Lower lobe of right lung (tissue), 2 donors: ENCODE measurements at regions not wholly inside any gene's neighbourhood (a gene's known extent, or its start where the extent isn't known, plus 50 kb on each side); places are given as distances from the start of the nearest gene placed in this dataset.
"Not testable (repeated sequence)": the region's sequence is repeated elsewhere in the genome, so short reads cannot be mapped to it uniquely, and the experiment has no call there.

Experiments
- ATAC-seq, 2 donors: fragments of 200-7000 bp; cut with Tn5 transposase; one replicate each; pipeline ENCODE4 v1.9.1; 2020 to 2022; ENCODE audit warnings: mild to moderate bottlenecking in 2 of 2, moderate library complexity in 2 of 2
- DNase-seq: peaks from one replicate; pipeline ENCODE4 v3.0.0-alpha.2; 2020
- H3K27ac ChIP-seq: fragments of 200-600 bp; one replicate; pipeline ENCODE4 v1.8.0; 2022
- H3K27me3 ChIP-seq: fragments of 200-600 bp; one replicate; pipeline ENCODE4 v1.8.0; 2022; ENCODE audit warnings: low read depth
- H3K36me3 ChIP-seq: fragments of 200-600 bp; one replicate; pipeline ENCODE4 v1.8.0; 2022; ENCODE audit warnings: mild to moderate bottlenecking
- H3K4me1 ChIP-seq: fragments of 200-600 bp; one replicate; pipeline ENCODE4 v1.8.0; 2022
- H3K4me3 ChIP-seq: fragments of 200-600 bp; one replicate; pipeline ENCODE4 v1.8.0; 2022; ENCODE audit warnings: mild to moderate bottlenecking
- H3K9me3 ChIP-seq: fragments of 200-600 bp; one replicate; pipeline ENCODE4 v1.8.0; 2022
- CTCF ChIP-seq: fragments of 200-600 bp; IDR thresholded peaks from one replicate; pipeline ENCODE4 v1.8.0; 2022; ENCODE audit warnings: antibody characterized with exemption, mild to moderate bottlenecking
- intact Hi-C: fragments of 100-400 bp; cut with DNase I; formaldehyde crosslinking; loops from one replicate; pipeline ENCODE4 v1.11.0; 2022
- donor health status: DM: no; HTN: yes; CAD: no; lungs with severe emphysema.

- intact Hi-C loops, result no loop called here
- H3K36me3 ChIP-seq, result no peaks in the 10 kb centered on the region
- H3K27ac ChIP-seq, result no peak overlapping the region
- H3K4me1 ChIP-seq, result no peaks in the 10 kb centered on the region
- H3K9me3 ChIP-seq, result no peaks in the 10 kb centered on the region
- no peak for ATAC-seq
- TF ChIP-seq CTCF, result no peak
- no peak for DNase-seq
- no peak overlapping the region for H3K4me3 ChIP-seq
- H3K27me3 ChIP-seq, result no peaks in the 10 kb centered on the region
Observed at GRCh38 chr3:65138556-65138955, 450.8 kb upstream of the ADAMTS9 start.

GRCh38 chr3:65133752-65134151 is 446.0 kb upstream of the ADAMTS9 start:
- DNase-seq, H3K36me3 ChIP-seq, H3K27me3 ChIP-seq, H3K4me1 ChIP-seq, H3K9me3 ChIP-seq, H3K4me3 ChIP-seq, intact Hi-C loops, H3K27ac ChIP-seq: not testable (repeated sequence)
- peak in 1 of 2 donors; percentile 16 for ATAC-seq

- no peak for ATAC-seq
- no peaks in the 10 kb centered on the region for H3K4me1 ChIP-seq
Observed at GRCh38 chr3:65130782-65131181, 443.0 kb upstream of the ADAMTS9 start.

GRCh38 chr3:65128346-65128745 is 440.5 kb upstream of the ADAMTS9 start:
- DNase-seq (no peak), ATAC-seq (no peak)
- TF ChIP-seq CTCF, result no peak
- Histone ChIP-seq H3K4me3 (no peak overlapping the region), H3K27me3 (no peaks in the 10 kb centered on the region), H3K27ac (no peak overlapping the region), H3K9me3 (no peaks in the 10 kb centered on the region), H3K4me1 (no peaks in the 10 kb centered on the region), H3K36me3 (no peaks in the 10 kb centered on the region)
- intact Hi-C loops, result no loop called here

More at GRCh38 chr3:65130782-65131181, 443.0 kb upstream of the ADAMTS9 start:
- H3K27ac ChIP-seq, result no peak overlapping the region
- no peak for DNase-seq
- intact Hi-C loops, result no loop called here
- TF ChIP-seq CTCF, result no peak
- no peaks in the 10 kb centered on the region for H3K36me3 ChIP-seq
- no peaks in the 10 kb centered on the region for H3K27me3 ChIP-seq
- no peaks in the 10 kb centered on the region for H3K9me3 ChIP-seq
- no peak overlapping the region for H3K4me3 ChIP-seq

GRCh38 chr3:65126527-65127410 is 439.0 kb upstream of the ADAMTS9 start:
- no peaks in the 10 kb centered on the region for H3K36me3 ChIP-seq
- H3K4me3 ChIP-seq, result no peak overlapping the region
- H3K27ac ChIP-seq, result no peak overlapping the region
- no peak for TF ChIP-seq CTCF
- intact Hi-C loops, result no loop called here
- no peaks in the 10 kb centered on the region for H3K9me3 ChIP-seq
- DNase-seq (no peak), ATAC-seq (no peak)
- no peaks in the 10 kb centered on the region for H3K4me1 ChIP-seq
- H3K27me3 ChIP-seq, result no peaks in the 10 kb centered on the region

GRCh38 chr3:65120156-65120555 is 432.4 kb upstream of the ADAMTS9 start:
- H3K4me3 ChIP-seq, ATAC-seq, H3K27ac ChIP-seq, H3K4me1 ChIP-seq, H3K27me3 ChIP-seq, intact Hi-C loops, DNase-seq, H3K9me3 ChIP-seq, H3K36me3 ChIP-seq: not testable (repeated sequence)
